GM21360 (cell line): ENCODE measurements at regions not wholly inside any gene's neighbourhood (a gene's known extent, or its start where the extent isn't known, plus 50 kb on each side); places are given as distances from the start of the nearest gene placed in this dataset.

ENCODE experiments used
- ATAC-seq: cut with Tn5 transposase; IDR thresholded peaks from one replicate; pipeline ENCODE4 v1.9.1; 2021; ENCODE audit warnings: mild to moderate bottlenecking, moderate library complexity; ENCODE audit not compliant: unreplicated experiment

- no peak for ATAC-seq
Measured at GRCh38 chr6:132972254-132972653, 157.9 kb downstream of the RPS12 start.

- no peak for ATAC-seq
Measured at GRCh38 chr6:132972971-132973370, 158.6 kb downstream of the RPS12 start.

- ATAC-seq = no peak
Measured at GRCh38 chr6:132973514-132973993, 159.2 kb downstream of the RPS12 start.

- no peak for ATAC-seq
Measured at GRCh38 chr6:132974122-132974521, 159.8 kb downstream of the RPS12 start.

GRCh38 chr6:132977413-132977812 lies 163.0 kb downstream of the RPS12 start:
- no peak for ATAC-seq

GRCh38 chr6:132978685-132979084 lies 164.3 kb downstream of the RPS12 start:
- ATAC-seq = no peak

- no peak for ATAC-seq
Measured at GRCh38 chr6:132993738-132994137, 179.4 kb downstream of the RPS12 start.

GRCh38 chr6:132995009-132995408 lies 180.6 kb downstream of the RPS12 start:
- no peak for ATAC-seq

- ATAC-seq = no peak
Measured at GRCh38 chr6:132995432-132995831, 181.1 kb downstream of the RPS12 start.

- no peak for ATAC-seq
Measured at GRCh38 chr6:132998418-132998817, 184.0 kb downstream of the RPS12 start.

GRCh38 chr6:133001040-133001565 lies 186.7 kb downstream of the RPS12 start:
- ATAC-seq = no peak

GRCh38 chr6:133004304-133004884 lies 190.0 kb downstream of the RPS12 start:
- ATAC-seq = no peak

- no peak for ATAC-seq
Measured at GRCh38 chr6:133012774-133013173, 198.4 kb downstream of the RPS12 start.

- ATAC-seq = no peak
Measured at GRCh38 chr6:133016631-133017030, 202.3 kb downstream of the RPS12 start.

- no peak for ATAC-seq
Measured at GRCh38 chr6:133017581-133017980, 203.2 kb downstream of the RPS12 start.

- ATAC-seq = no peak
Measured at GRCh38 chr6:133026705-133027104, 212.3 kb downstream of the RPS12 start.

- ATAC-seq = no peak
Measured at GRCh38 chr6:133033263-133033662, 207.9 kb upstream of the EYA4 start.

GRCh38 chr6:133034509-133035206 lies 206.5 kb upstream of the EYA4 start:
- ATAC-seq = no peak

GRCh38 chr6:133040094-133040802 lies 200.9 kb upstream of the EYA4 start:
- no peak for ATAC-seq

GRCh38 chr6:133040803-133041419 lies 200.2 kb upstream of the EYA4 start:
- ATAC-seq = no peak

- ATAC-seq = no peak
Measured at GRCh38 chr6:133042550-133043120, 198.5 kb upstream of the EYA4 start.
